ENCODE measurements at regions not wholly inside any gene's neighbourhood (a gene's known extent, or its start where the extent isn't known, plus 50 kb on each side); places are given as distances from the start of the nearest gene placed in this dataset.

DNA sequence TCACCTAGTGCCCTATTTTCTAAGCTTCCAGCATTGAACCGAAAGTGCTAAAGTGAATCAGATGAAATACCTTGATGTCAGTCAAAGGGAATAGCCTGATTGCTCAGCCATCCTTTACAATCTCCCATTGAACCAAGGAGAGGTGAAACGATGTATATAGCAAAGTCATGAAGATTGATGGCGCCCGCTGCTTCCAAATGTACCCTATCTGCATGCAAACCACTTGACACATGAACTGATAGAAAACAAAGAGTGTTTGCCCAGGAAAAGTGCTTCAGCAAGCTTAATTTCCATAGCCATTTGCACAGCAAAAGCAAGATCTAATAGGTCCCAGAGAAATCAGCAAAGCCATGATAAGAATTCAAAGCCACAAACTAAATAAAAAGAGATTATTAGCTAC is 624.9 kb upstream of the PCDH9 start:
- H3K27me3 ChIP-seq (ENCODE audit: insufficient read depth, insufficient read length): no peaks in the 10 kb centered on the region
- H3K4me1 ChIP-seq (ENCODE audit: insufficient read depth, insufficient read length): no peaks in the 10 kb centered on the region
- H3K9ac ChIP-seq (ENCODE audit: insufficient read length, low read depth): no peak overlapping the region
- no peak for DNase-seq (ENCODE audit: low read depth, low spot score)
- H3K4me3 ChIP-seq (ENCODE audit: insufficient read length, low read depth): no peak overlapping the region
- no peak for TF ChIP-seq SUZ12 (IDR thresholded peaks at IDR 0.05; ENCODE audit: extremely low read depth, insufficient read depth, insufficient read length)
- no peak for TF ChIP-seq ZNF274 (IDR thresholded peaks at IDR 0.05; ENCODE audit: low read depth, low read length)
- TF ChIP-seq YY1 (IDR thresholded peaks at IDR 0.05; ENCODE audit: insufficient read depth, insufficient read length): no peak
- H3K36me3 ChIP-seq (ENCODE audit: insufficient read depth, insufficient read length, low read length): no peaks in the 10 kb centered on the region
- no peaks in the 10 kb centered on the region for H3K9me3 ChIP-seq (ENCODE audit: insufficient read depth, low read length)

DNA sequence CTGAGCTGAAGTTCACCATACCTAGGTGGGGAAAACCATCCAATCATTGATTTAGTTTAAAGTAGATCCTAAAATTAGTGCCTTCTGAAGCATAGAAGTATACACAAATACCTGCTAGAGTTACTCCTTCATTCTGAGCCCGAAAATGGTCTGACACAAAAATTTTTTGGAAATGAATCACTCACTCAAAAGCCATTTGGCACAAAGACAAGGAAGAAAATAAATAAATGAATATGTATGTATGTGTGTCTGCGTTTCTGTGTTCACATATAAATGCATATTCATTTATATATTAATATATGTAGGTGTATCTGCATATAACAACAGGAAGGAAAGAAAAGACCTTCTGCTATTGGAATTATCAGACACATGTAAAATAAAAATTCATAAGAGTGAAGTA is 614.4 kb upstream of the PCDH9 start:
- H3K9ac ChIP-seq (ENCODE audit: insufficient read length, low read depth): no peak overlapping the region
- H3K4me3 ChIP-seq (ENCODE audit: insufficient read length, low read depth): no peak overlapping the region
- no peaks in the 10 kb centered on the region for H3K27me3 ChIP-seq (ENCODE audit: insufficient read depth, insufficient read length)
- H3K9me3 ChIP-seq (ENCODE audit: insufficient read depth, low read length): no peaks in the 10 kb centered on the region
- H3K36me3 ChIP-seq (ENCODE audit: insufficient read depth, insufficient read length, low read length): no peaks in the 10 kb centered on the region
- TF ChIP-seq SUZ12 (IDR thresholded peaks at IDR 0.05; ENCODE audit: extremely low read depth, insufficient read depth, insufficient read length) (no peak), YY1 (IDR thresholded peaks at IDR 0.05; ENCODE audit: insufficient read depth, insufficient read length) (no peak), ZNF274 (IDR thresholded peaks at IDR 0.05; ENCODE audit: low read depth, low read length) (no peak)
- no peaks in the 10 kb centered on the region for H3K4me1 ChIP-seq (ENCODE audit: insufficient read depth, insufficient read length)
- no peak for DNase-seq (ENCODE audit: low read depth, low spot score)

DNA sequence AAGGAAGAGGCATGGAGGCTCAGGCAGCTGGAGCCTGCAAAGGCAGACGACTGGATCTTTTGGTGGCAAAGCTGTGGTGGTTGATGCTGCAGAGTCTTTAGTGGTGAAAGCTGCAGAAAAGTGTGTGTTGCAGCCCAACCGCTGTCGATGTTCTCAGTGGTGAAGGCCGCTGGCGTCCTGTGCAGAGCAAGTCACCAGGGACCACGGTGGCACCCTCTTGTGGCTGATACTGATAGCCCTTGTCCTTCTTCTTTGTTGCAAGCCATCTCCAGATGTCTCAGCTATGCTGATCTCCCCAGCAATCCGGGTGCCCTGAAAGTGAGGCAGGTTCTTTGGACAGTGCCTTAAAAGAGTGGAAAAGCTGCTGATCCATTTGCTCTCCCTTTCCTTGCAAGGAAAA is 610.9 kb upstream of the PCDH9 start:
- Histone ChIP-seq H3K9me3 (ENCODE audit: insufficient read depth, low read length) (no peaks in the 10 kb centered on the region), H3K4me1 (ENCODE audit: insufficient read depth, insufficient read length) (no peaks in the 10 kb centered on the region), H3K4me3 (ENCODE audit: insufficient read length, low read depth) (no peak overlapping the region), H3K36me3 (ENCODE audit: insufficient read depth, insufficient read length, low read length) (no peaks in the 10 kb centered on the region), H3K27me3 (ENCODE audit: insufficient read depth, insufficient read length) (no peaks in the 10 kb centered on the region), H3K9ac (ENCODE audit: insufficient read length, low read depth) (no peak overlapping the region)
- no peak for DNase-seq (ENCODE audit: low read depth, low spot score)
- TF ChIP-seq YY1 (IDR thresholded peaks at IDR 0.05; ENCODE audit: insufficient read depth, insufficient read length) (no peak), SUZ12 (IDR thresholded peaks at IDR 0.05; ENCODE audit: extremely low read depth, insufficient read depth, insufficient read length) (no peak), ZNF274 (IDR thresholded peaks at IDR 0.05; ENCODE audit: low read depth, low read length) (no peak)

DNA sequence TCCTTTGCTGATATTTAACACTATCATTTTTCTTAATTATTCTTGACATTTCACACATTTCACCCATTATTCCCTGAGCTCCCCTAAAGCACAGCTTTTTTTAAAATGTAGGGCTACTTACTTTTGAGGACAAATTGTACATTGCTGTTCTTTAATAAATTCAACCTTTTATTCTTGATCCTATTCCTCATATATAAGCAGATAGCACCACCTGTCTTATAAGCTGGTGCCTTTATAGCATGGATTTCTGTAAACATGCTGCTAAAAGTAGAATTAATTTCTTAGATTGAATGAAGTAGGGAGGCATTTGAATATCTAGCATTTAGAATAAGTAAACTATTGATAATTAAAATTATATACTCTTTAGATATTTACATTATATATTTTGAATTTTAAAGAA is 603.4 kb upstream of the PCDH9 start:
- Histone ChIP-seq H3K36me3 (ENCODE audit: insufficient read depth, insufficient read length, low read length) (no peaks in the 10 kb centered on the region), H3K4me1 (ENCODE audit: insufficient read depth, insufficient read length) (no peaks in the 10 kb centered on the region), H3K27me3 (ENCODE audit: insufficient read depth, insufficient read length) (no peaks in the 10 kb centered on the region), H3K9ac (ENCODE audit: insufficient read length, low read depth) (no peak overlapping the region), H3K4me3 (ENCODE audit: insufficient read length, low read depth) (no peak overlapping the region), H3K9me3 (ENCODE audit: insufficient read depth, low read length) (no peaks in the 10 kb centered on the region)
- no peak for DNase-seq (ENCODE audit: low read depth, low spot score)
- TF ChIP-seq ZNF274 (IDR thresholded peaks at IDR 0.05; ENCODE audit: low read depth, low read length) (no peak), YY1 (IDR thresholded peaks at IDR 0.05; ENCODE audit: insufficient read depth, insufficient read length) (no peak), SUZ12 (IDR thresholded peaks at IDR 0.05; ENCODE audit: extremely low read depth, insufficient read depth, insufficient read length) (no peak)

DNA sequence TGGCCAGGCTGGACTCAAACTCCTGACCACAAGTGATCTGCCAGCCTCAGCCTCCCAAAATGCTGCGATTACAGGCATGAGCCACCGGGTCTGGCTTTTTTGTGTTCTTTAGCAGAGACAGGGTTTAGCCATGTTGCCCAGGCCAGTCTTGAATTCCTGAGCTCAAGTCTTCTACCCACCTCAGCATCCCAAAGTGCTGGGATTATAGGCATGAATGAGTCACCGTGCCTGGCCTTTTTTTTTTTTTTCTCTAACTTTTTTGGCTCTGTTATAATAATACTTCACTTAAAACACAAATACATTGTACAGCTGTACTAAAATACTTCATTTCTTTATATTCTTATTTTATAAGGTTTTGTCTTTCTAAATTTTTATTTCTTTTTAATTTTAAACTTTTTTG is 599.5 kb upstream of the PCDH9 start:
- H3K4me1 ChIP-seq (ENCODE audit: insufficient read depth, insufficient read length): no peaks in the 10 kb centered on the region
- no peak overlapping the region for H3K4me3 ChIP-seq (ENCODE audit: insufficient read length, low read depth)
- no peak for DNase-seq (ENCODE audit: low read depth, low spot score)
- no peak overlapping the region for H3K9ac ChIP-seq (ENCODE audit: insufficient read length, low read depth)
- no peaks in the 10 kb centered on the region for H3K9me3 ChIP-seq (ENCODE audit: insufficient read depth, low read length)
- TF ChIP-seq SUZ12 (IDR thresholded peaks at IDR 0.05; ENCODE audit: extremely low read depth, insufficient read depth, insufficient read length) (no peak), ZNF274 (IDR thresholded peaks at IDR 0.05; ENCODE audit: low read depth, low read length) (no peak), YY1 (IDR thresholded peaks at IDR 0.05; ENCODE audit: insufficient read depth, insufficient read length) (no peak)
- H3K36me3 ChIP-seq (ENCODE audit: insufficient read depth, insufficient read length, low read length): no peaks in the 10 kb centered on the region
- H3K27me3 ChIP-seq (ENCODE audit: insufficient read depth, insufficient read length): no peaks in the 10 kb centered on the region

- no peaks in the 10 kb centered on the region for H3K4me1 ChIP-seq (ENCODE audit: insufficient read depth, insufficient read length)
- DNase-seq (ENCODE audit: low read depth, low spot score): no peak
- H3K27me3 ChIP-seq (ENCODE audit: insufficient read depth, insufficient read length): no peaks in the 10 kb centered on the region
- no peaks in the 10 kb centered on the region for H3K36me3 ChIP-seq (ENCODE audit: insufficient read depth, insufficient read length, low read length)
- no peaks in the 10 kb centered on the region for H3K9me3 ChIP-seq (ENCODE audit: insufficient read depth, low read length)
- no peak overlapping the region for H3K4me3 ChIP-seq (ENCODE audit: insufficient read length, low read depth)
- H3K9ac ChIP-seq (ENCODE audit: insufficient read length, low read depth): no peak overlapping the region
- no peak for TF ChIP-seq YY1 (IDR thresholded peaks at IDR 0.05; ENCODE audit: insufficient read depth, insufficient read length)
- TF ChIP-seq ZNF274 (IDR thresholded peaks at IDR 0.05; ENCODE audit: low read depth, low read length): no peak
- no peak for TF ChIP-seq SUZ12 (IDR thresholded peaks at IDR 0.05; ENCODE audit: extremely low read depth, insufficient read depth, insufficient read length)
These were observed 597.9 kb upstream of the PCDH9 start for GRCh38 chr13:67827992-67828391.

DNA sequence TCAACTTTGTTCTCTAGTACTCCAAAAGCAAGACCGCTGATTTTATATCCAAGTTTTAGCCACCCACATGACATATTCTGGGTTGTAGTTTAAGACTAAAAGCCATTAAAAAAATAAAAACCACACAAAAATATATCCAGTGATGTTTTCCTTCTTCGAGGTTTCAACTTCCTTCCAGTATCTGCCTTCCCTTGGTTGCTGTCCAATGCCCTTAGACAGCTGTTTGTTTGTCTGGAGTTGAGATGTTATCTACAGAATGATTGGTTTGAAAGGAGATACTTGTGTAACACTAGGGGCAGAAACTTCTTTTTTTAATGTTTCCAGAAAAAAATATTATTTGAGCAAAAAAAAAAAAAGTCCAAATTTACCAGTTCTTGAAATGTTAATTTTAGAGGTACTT is 591.5 kb upstream of the PCDH9 start:
- H3K27me3 ChIP-seq (ENCODE audit: insufficient read depth, insufficient read length): no peaks in the 10 kb centered on the region
- H3K4me1 ChIP-seq (ENCODE audit: insufficient read depth, insufficient read length): no peaks in the 10 kb centered on the region
- no peaks in the 10 kb centered on the region for H3K9me3 ChIP-seq (ENCODE audit: insufficient read depth, low read length)
- no peak overlapping the region for H3K9ac ChIP-seq (ENCODE audit: insufficient read length, low read depth)
- TF ChIP-seq ZNF274 (IDR thresholded peaks at IDR 0.05; ENCODE audit: low read depth, low read length) (no peak), SUZ12 (IDR thresholded peaks at IDR 0.05; ENCODE audit: extremely low read depth, insufficient read depth, insufficient read length) (no peak), YY1 (IDR thresholded peaks at IDR 0.05; ENCODE audit: insufficient read depth, insufficient read length) (no peak)
- DNase-seq (ENCODE audit: low read depth, low spot score): no peak
- no peaks in the 10 kb centered on the region for H3K36me3 ChIP-seq (ENCODE audit: insufficient read depth, insufficient read length, low read length)
- H3K4me3 ChIP-seq (ENCODE audit: insufficient read length, low read depth): no peak overlapping the region

- TF ChIP-seq ZNF274 (IDR thresholded peaks at IDR 0.05; ENCODE audit: low read depth, low read length) (no peak), SUZ12 (IDR thresholded peaks at IDR 0.05; ENCODE audit: extremely low read depth, insufficient read depth, insufficient read length) (no peak), YY1 (IDR thresholded peaks at IDR 0.05; ENCODE audit: insufficient read depth, insufficient read length) (no peak)
- Histone ChIP-seq H3K4me3 (ENCODE audit: insufficient read length, low read depth) (no peak overlapping the region), H3K9ac (ENCODE audit: insufficient read length, low read depth) (no peak overlapping the region), H3K4me1 (ENCODE audit: insufficient read depth, insufficient read length) (no peaks in the 10 kb centered on the region), H3K27me3 (ENCODE audit: insufficient read depth, insufficient read length) (no peaks in the 10 kb centered on the region), H3K36me3 (ENCODE audit: insufficient read depth, insufficient read length, low read length) (no peaks in the 10 kb centered on the region), H3K9me3 (ENCODE audit: insufficient read depth, low read length) (no peaks in the 10 kb centered on the region)
- no peak for DNase-seq (ENCODE audit: low read depth, low spot score)
These were observed 576.7 kb upstream of the PCDH9 start for GRCh38 chr13:67806796-67807195.
